Islet of Langerhans (tissue), 1 donor: ENCODE measurements at regions not wholly inside any gene's neighbourhood (a gene's known extent, or its start where the extent isn't known, plus 50 kb on each side); places are given as distances from the start of the nearest gene placed in this dataset.
"Not testable (repeated sequence)": the region's sequence is repeated elsewhere in the genome, so short reads cannot be mapped to it uniquely, and the experiment has no call there.

Experiments
- FAIRE-seq: peaks from one replicate; lab custom pipeline; 2011; peaks lifted over from hg19 to GRCh38; lab: Jason Lieb, UNC

DNA sequence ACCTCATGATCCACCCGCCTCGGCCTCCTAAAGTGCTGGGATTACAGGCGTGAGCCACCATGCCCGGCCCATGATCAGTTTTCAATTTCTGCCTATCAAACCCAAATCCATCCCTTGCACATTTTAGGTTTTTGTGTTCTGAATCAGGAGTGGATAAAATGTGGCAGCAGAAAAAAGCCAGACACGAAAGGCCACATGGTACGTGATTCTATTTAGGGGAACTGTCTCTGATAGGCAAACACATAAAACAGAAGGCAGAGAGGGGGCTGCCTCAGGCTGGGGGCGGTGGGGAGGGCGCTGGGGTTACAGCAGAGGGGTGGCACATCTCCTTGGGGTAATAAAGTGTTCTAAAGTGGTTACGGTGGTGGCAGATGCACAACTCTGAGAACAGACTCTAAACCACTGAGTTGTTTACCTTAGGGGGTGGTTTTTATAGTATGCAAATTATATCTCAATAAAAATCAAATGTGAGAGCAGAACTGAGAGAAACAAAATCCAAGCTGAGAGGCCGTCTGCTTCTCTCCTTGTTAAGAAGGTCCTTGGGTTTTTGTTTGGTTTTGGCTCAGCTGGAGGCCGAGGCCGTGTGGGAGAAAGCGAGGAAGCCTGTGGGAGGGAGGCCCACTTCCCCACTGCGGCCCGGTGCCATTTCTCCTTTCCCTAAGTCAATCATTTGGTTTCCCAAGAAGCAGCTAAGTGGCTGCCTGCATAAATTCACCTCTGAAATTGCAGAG lies 78.0 kb downstream of the SOWAHC start:
- FAIRE-seq = no peak

GRCh38 chr2:109692831-109693230 lies 78.7 kb downstream of the SOWAHC start:
- not testable (repeated sequence) for FAIRE-seq

DNA sequence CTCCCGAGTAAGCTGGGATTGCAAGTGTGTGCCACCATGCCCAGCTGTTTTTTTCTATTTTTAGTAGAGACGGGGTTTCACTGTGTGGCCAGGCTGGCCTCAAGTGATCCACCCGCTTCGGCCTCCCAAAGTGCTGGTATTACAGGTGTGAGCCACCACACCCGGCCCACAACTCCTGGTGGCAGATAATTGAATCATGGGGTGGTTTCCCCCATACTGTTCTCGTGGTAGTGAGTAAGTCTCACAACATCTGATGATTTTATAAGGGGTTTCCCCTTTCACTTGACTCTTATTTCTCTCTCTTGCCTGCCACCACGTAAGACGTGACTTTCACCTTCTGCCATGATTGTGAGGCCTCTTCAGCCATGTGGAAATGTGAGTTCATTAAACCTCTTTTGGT lies 79.1 kb downstream of the SOWAHC start:
- FAIRE-seq = not testable (repeated sequence)

DNA sequence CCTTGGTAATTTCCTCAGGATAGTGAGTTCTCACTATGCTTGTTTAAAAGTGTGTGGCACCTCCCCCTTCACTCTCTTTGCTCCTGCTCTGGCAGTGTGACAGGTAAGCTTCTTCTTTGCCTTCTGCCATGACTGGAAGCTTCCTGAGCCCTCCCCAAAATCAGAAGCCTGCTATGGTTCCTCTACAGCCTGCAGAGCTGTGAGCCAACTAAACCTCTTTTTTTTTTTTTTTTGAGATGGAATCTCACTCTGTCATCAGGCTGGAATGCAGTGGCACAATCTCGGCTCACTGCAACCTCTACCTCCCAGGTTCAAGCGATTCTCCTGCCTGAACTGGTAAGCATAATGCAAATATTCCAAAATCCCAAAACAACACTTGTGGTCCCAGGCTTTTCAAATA lies 80.0 kb downstream of the SOWAHC start:
- no peak for FAIRE-seq

DNA sequence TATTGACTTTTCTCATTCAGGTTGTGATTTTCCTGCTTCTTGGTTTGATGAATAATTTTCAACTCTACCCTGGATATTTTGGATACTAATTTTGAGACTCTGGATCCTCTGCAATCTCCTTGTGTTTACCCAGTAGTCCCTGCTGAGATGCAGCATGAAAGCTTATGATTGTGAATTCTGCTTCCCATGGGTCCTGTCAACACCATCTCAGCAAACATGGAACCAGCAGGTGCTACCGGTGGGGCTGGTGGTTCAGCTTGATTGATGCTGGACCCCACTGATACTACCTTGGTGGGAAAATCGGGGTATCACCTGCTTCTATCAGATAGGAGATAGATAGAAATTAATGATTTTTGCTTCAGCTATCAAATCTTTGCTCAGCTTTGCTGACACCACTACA lies 81.1 kb downstream of the SOWAHC start:
- FAIRE-seq = no peak

GRCh38 chr2:109699646-109700045 lies 85.5 kb downstream of the SOWAHC start:
- FAIRE-seq = no peak

DNA sequence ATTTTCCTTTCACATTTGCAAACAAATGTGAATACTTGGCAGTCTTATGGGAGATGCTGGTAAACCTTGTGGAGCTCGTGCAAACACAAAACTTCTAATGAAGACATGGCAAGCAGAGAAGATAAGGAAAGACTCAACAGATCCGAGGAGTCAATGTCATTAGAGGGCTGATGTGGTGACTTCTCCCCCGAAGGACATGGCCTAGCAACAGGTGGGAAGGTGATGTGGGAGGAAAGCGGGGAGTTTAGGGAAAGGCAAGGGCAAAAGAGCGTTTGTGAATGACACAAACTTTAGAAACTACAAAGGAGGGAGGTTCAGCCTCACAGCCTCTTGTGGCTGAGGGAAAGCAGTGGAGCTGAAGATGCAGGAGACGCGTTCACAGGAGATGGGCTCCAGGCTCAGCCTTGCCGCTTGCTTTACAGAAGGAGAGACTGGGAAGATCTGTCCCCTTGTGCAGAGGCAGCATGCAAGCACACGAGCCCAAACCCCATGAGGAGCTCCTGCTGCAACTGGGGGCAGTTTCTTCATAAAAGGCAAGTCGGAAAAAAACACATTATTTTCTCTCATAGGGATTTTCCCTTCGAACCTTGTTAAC lies 86.6 kb downstream of the SOWAHC start:
- no peak for FAIRE-seq

- FAIRE-seq = no peak
Measured at GRCh38 chr2:109701362-109701761, 87.2 kb downstream of the SOWAHC start.

DNA sequence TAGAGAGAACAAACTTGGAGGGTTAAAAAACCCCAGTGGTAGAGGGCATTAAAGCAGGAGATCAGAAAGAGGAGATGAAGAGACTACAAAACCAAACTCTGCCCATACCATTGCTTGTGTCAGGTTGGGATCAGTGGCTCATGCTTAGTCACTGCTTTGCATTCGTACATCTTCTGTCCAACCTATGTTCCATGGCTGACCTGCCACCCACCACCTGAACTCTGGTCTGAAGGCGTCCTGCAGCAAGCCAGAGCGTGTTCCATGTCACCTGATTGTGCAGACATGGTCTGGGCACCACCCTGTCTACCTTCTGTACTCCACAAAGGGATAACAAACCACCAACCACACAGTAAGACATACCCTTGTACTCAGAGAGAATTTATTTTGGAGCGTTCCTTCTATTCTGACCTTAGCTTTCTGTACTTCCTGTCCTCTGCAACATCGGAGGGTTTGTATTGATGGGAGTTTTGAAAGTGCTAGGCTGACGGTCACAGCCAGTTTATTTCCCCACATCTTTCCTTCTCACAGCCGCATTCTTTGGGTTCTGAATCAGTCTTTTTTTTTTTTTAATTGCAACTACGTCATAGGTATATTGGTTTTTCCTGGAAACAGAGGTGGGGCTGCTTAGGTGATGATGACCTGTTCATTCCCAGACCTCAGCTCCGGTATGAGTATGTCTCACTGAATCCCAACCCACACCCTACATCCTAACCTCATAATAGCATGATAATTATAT lies 88.3 kb downstream of the SOWAHC start:
- FAIRE-seq = no peak

- FAIRE-seq = no peak
Measured at GRCh38 chr2:109703077-109703476, 88.9 kb downstream of the SOWAHC start.

GRCh38 chr2:109703798-109704197 lies 89.6 kb downstream of the SOWAHC start:
- FAIRE-seq = no peak

DNA sequence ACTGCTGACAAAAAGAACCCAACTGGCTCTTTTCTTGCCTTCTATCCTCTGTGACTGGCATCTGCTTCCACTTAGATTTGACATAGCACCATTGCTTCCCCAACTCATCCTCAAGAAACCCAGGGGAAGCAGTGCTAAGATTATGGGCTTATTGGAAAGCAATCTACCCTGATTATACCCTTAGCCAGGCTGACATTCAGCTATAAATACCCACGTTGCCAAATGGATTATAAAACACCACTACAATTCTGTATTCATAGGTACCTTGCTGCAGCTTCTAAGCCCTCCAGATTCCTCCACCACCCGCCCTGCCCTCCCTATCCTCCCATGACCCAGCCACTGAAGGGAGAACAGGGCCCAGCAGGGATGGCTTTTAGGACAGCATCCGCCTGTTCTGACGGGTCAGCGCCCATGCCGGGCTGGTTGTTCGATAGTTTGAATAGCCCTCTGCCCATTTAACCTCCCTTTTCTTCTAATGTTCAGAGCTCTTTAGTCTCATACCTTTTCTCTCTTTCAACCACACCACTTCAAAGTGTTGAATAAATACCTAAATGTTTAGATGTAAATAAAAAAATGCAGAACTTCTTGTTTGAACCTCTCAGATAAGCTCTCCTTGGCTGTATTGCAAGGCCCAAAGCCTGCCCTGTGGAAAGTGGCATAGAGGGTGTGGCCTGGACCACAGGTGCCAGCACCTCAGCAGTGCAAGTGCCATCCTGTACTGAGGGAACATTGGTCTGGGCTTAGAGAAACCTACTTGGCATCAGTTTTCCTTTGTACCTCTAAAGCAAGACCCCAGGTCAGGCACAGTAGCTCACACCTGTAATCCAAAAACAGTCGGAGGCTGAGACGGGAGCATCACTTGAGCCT lies 86.6 kb upstream of the RGPD5 start:
- no peak for FAIRE-seq

DNA sequence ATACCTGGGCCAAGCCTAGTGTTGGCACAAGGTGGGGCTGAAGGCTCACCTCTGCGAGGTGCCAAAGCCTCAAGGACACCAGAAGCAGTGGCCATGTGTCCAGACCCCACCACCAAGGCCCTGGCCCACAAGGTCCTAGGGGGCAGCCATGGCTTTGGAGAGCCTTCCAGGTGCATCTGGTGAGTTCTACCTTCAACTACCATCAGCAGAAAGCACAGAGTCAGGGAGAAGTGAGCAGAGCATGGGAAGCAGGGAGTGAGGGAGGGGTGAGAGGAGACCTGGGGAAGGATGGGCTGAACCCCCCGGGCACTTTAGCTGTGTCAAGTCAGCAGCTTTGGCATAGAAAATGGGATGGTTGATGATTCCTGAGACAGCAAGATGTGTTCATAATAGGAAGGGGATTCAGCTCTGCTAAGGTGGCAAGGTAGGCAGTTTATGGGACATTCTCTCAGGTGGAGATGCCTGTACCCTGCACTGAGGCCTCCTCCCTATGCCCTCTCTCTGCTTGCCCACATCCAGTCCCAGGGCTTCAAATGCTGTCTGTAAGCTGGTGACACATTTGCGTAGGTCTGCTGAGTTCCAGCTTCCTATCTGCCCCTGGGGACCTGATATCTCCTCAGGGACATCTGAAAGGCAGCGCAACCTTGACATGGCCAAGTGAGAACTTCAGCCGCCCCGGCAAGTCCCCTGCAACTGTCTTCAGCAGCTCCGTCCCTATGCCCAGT lies 83.4 kb upstream of the RGPD5 start:
- FAIRE-seq = no peak

DNA sequence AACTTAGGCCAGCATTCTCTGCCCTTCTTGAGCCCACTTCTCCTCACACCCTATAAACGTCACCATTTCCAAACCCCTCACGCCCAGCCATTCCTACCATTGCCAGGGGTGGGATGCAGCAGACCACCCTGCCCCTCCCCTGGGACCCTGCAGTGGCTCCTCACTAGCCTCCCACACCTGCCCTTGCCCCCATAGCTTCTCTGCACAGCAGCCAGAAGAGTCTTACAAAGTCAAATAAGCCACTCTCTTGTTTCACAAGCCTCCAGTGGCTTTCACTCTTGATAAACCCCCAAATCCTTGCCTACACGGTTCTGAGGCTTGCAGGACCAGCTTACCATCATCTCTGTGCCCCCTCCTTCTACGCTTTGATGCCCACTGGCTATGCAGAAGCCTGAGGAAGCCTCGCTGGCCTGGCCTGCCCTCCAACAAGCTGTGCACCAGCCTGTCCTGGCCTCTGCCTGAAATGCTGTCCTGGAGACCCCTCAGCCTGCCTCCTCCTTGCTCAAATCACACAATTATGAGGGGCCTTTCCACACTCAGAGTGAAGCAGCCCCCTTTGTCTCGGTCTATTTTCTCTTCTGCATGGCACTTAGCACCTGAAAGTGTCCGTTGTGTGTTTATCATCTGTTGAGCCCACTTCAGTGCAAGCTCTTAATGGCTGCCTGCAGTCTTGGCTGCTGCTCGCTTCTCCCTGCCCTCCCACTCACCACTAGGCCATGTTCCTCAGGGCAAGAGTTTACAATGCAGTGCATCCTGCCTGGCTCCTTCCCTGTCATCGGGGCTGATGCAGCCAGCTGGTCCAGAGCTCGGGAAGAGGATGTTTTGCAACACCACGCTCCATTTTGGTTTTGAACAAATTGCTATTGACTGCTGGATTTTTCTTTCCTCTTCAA lies 82.6 kb upstream of the RGPD5 start:
- FAIRE-seq = no peak

GRCh38 chr2:109712123-109712449 lies 82.0 kb upstream of the RGPD5 start:
- no peak for FAIRE-seq

- FAIRE-seq = no peak
Measured at GRCh38 chr2:109712746-109713145, 81.4 kb upstream of the RGPD5 start.

DNA sequence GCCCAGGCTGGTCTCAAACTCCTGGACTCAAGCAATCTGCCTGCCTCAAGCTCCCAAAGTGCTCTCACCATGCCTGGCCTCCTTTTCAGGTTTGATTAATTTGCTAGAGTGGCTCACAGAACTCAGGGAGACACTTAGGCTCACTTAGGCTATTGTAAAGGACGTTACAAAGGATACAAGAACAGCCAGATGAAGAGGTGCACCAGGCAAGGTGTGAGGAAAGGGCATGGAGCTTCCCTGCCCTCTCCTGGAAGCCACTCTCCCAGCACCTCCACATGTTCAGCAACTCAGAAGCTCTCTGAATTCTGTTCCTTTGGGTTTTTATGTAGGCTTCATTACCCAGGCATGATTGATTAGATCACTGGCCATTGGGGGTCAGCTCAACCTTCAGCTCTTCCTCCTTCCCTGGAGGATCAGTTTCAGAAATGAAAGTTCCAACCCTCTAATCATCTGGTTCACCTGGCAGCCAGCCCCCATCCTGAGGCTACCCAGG lies 78.7 kb upstream of the RGPD5 start:
- no peak for FAIRE-seq

DNA sequence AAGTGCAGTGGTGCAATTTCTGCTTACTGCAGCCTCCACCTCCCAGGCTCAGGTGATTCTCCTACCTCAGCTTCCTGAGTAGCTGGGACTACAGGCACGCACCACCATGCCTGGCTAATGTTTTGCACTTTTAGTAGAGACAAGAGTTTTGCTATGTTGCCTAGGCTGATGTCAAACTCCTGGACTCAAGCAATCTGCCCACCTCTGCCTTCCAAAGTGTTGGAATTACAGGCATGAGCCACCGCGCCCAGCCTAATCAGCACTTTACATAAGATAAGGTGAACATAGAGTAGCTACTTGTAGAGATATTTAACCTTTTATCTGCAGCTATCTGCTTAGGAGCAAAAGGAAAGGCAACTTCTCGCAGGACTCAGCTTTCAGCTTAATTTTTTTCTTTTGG lies 77.5 kb upstream of the RGPD5 start:
- not testable (repeated sequence) for FAIRE-seq

DNA sequence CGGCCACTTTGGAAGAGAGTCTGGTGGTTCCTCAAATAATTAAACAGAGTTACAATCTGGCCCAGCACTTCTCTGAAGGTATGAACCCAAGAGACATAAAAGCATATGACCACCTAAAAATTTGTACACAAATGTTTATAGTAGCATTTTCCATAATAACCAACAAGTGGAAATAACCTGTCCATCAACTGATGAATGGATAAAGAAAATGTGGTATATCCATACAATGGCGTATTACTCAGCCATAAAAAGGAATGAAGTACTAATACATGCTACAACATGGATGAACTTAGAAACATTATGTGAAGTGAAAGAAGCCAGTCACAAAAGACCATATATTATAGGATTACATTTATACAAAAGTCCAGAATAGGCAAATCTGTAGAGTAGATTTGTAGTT lies 76.0 kb upstream of the RGPD5 start:
- no peak for FAIRE-seq

- no peak for FAIRE-seq
Measured at GRCh38 chr2:109719871-109720270, 74.2 kb upstream of the RGPD5 start.
